ENCODE measurements at regions not wholly inside any gene's neighbourhood (a gene's known extent, or its start where the extent isn't known, plus 50 kb on each side); places are given as distances from the start of the nearest gene placed in this dataset.
"Not testable (repeated sequence)": the region's sequence is repeated elsewhere in the genome, so short reads cannot be mapped to it uniquely, and the experiment has no call there.

GRCh38 chrX:13955975-13956374 is 73.7 kb downstream of the GEMIN8 start:
- DNase-seq, result no peak

- DNase-seq, result no peak
Measured at GRCh38 chrX:13955095-13955647, 74.5 kb downstream of the GEMIN8 start.

- DNase-seq, result no peak
Measured at GRCh38 chrX:13952581-13952980, 77.1 kb downstream of the GEMIN8 start.

GRCh38 chrX:13946223-13946622 is 83.5 kb downstream of the GEMIN8 start:
- not testable (repeated sequence) for DNase-seq

- DNase-seq, result not testable (repeated sequence)
Measured at GRCh38 chrX:13945787-13946186, 83.9 kb downstream of the GEMIN8 start.

GRCh38 chrX:13940671-13941070 is 89.0 kb downstream of the GEMIN8 start:
- DNase-seq, result no peak

- no peak for DNase-seq
Measured at GRCh38 chrX:13939741-13940597, 89.7 kb downstream of the GEMIN8 start.

- DNase-seq, result no peak
Measured at GRCh38 chrX:13938829-13939530, 90.7 kb downstream of the GEMIN8 start.

- no peak for DNase-seq
Measured at GRCh38 chrX:13938051-13938828, 91.5 kb downstream of the GEMIN8 start.

- peak; percentile 4 for DNase-seq
Measured at GRCh38 chrX:13937370-13938050, 92.2 kb downstream of the GEMIN8 start.

GRCh38 chrX:13936521-13937225 is 93.0 kb downstream of the GEMIN8 start:
- no peak for DNase-seq

- DNase-seq, result no peak
Measured at GRCh38 chrX:13934731-13935130, 95.0 kb downstream of the GEMIN8 start.

GRCh38 chrX:13933851-13934250 is 95.8 kb downstream of the GEMIN8 start:
- no peak for DNase-seq

- DNase-seq, result no peak
Measured at GRCh38 chrX:13933352-13933751, 96.3 kb downstream of the GEMIN8 start.

GRCh38 chrX:13932416-13932815 is 97.3 kb downstream of the GEMIN8 start:
- no peak for DNase-seq

GRCh38 chrX:13927175-13927574 is 102.5 kb downstream of the GEMIN8 start:
- no peak for DNase-seq

- no peak for DNase-seq
Measured at GRCh38 chrX:13923845-13924244, 105.8 kb downstream of the GEMIN8 start.

GRCh38 chrX:13923289-13923688 is 106.4 kb upstream of the GPM6B start:
- no peak for DNase-seq

- no peak for DNase-seq
Measured at GRCh38 chrX:13917507-13917906, 100.6 kb upstream of the GPM6B start.

GRCh38 chrX:13911586-13911985 is 94.7 kb upstream of the GPM6B start:
- no peak for DNase-seq

GRCh38 chrX:13906093-13906492 is 89.2 kb upstream of the GPM6B start:
- no peak for DNase-seq

GRCh38 chrX:13903405-13903804 is 86.5 kb upstream of the GPM6B start:
- DNase-seq, result no peak
